HG03442 (cell line): ENCODE measurements at regions not wholly inside any gene's neighbourhood (a gene's known extent, or its start where the extent isn't known, plus 50 kb on each side); places are given as distances from the start of the nearest gene placed in this dataset.
A peak's percentile ranks its signal among the peaks of the same experiment; 100 is the strongest.

Experiments
- ATAC-seq: cut with Tn5 transposase; IDR thresholded peaks from one replicate; pipeline ENCODE4 v1.9.1; 2021; ENCODE audit warnings: mild to moderate bottlenecking, moderate library complexity; ENCODE audit not compliant: unreplicated experiment

DNA sequence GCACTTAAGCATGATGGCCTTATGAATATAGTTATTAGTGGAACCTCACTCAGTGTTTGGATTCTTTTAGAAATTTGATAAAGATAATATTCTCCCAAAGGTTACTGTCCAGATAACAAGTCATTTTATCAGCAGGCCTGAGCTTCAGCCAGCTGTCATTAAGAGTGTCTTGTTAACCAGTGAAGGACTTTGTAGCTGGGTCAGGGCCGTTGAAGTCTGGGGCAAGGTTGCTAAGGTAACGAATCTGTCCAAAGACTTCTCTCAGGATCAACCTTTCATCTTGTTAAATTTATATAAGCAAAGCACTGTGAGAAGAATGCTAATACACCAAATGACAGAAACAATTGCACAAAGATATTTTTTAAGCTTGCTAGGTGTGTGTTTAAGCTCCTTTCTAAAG, 271.3 kb upstream of the TMPO start:
- ATAC-seq, result no peak

DNA sequence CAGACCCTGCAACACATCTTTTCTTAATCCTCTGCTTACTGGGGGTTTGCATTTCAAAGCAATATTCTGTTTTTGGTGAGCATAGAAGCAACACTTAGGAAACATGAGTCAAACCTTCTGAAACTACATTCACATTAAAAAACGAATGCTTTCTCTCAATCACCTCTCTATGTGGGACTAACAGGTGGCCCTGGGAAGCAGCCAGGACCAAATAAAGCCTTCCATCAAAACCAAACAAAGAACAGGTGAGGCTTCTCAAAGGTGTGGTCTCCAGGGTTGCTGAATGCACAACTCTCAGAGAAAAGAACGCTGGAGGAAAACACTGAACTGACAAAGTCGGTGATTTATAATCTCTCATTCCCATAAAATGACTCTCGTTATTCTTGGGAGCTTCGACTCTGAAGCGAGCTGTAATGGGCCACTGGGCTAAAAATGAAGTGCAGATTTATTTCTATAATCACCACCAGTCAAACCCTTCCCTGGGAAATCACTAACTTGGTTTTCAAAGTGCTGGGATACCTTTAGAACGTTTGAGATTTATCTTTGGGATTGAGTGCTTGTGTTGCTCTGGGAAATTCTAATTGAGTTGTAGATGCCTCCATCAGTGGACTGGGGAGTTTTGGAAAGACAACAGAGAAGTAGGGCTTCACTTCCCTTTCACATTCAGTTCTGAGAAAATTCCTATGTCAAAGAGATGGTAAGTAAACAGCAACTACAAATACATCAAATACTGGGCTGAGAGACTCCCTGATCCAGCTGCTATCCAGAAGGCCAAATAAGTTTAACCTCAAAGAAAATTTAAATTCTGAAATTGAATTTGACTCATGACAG, 262.0 kb upstream of the TMPO start:
- no peak for ATAC-seq

DNA sequence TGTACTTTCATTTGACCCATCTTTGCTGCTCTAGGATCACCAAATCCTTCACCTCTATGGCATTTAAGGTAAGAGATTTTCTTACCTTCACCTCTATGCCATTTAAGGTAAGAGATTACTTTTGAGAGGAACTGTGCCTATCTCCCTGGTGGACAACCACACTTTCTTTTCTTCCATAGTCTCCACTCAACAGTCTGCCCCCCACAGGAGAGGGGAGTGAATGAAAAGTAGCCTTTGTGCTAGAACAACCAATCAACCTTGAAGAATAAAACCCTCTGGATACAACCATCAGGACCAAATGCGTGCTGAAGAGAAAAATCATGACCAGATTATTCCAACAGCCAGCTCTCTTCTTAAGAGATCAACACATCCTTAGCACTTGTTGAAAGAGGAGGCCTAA, 258.6 kb upstream of the TMPO start:
- ATAC-seq, result no peak

GRCh38 chr12:98259693-98260092, 255.7 kb upstream of the TMPO start:
- ATAC-seq, result no peak

GRCh38 chr12:98260276-98260675, 255.1 kb upstream of the TMPO start:
- ATAC-seq, result no peak

- no peak for ATAC-seq
Measured at GRCh38 chr12:98262902-98263301, 252.5 kb upstream of the TMPO start.

GRCh38 chr12:98274430-98275130, 240.8 kb upstream of the TMPO start:
- peak; percentile 97 for ATAC-seq

DNA sequence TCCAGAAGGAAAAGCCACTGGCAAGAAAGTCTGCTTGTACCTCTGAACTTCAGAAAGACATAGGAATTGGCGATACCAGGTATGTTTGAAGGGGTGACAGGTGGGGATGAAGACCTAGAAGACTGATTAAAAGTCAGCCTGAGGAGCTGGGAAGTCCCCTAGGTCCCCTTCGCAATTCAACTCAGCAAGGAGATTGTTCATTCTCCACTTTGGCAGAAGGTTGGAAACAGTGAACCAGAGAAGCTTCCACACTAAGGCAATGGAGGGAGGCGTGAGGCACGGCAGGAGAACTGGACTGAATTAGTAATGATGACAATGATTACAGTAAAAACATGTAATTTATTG, 240.3 kb upstream of the TMPO start:
- ATAC-seq, result peak; percentile 33

DNA sequence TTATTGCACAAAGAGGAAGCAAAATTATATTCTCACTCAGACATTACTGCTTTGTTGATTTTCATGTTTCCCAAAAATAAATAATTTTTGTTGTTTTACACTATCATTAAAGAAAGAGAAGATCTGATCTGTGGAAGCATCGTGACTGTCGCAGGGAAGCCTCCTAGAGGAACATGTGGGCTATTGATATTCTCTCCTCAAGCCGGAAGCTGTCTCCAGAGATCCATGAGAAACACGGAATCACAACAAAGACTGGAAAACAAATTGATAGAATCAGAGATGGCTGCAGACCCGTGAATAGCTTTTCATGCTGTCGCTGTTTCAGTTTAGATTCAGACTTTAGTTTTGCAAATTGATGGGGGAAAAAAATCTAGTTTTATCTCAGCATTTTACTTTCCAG, 235.2 kb upstream of the TMPO start:
- no peak for ATAC-seq

DNA sequence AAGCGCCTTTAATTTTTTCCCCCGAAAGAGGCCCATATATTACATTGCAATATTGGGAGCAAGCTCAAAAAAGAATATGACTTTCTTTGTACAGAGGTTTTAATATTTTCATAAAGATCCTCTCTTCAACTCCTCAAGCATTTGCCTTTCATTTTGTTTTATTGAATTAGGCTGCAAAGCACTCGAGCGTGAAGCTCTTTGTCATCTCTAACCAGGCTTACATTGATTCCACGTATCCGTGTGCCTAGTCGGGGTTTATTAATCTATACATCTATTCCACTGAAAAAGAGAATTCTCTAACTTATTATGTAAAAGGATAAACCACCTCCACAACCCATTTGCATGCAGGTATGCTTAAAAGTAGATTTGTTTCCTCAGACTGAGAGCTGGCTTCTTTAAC, 234.8 kb upstream of the TMPO start:
- no peak for ATAC-seq

GRCh38 chr12:98291828-98292227, 223.6 kb upstream of the TMPO start:
- ATAC-seq, result no peak

DNA sequence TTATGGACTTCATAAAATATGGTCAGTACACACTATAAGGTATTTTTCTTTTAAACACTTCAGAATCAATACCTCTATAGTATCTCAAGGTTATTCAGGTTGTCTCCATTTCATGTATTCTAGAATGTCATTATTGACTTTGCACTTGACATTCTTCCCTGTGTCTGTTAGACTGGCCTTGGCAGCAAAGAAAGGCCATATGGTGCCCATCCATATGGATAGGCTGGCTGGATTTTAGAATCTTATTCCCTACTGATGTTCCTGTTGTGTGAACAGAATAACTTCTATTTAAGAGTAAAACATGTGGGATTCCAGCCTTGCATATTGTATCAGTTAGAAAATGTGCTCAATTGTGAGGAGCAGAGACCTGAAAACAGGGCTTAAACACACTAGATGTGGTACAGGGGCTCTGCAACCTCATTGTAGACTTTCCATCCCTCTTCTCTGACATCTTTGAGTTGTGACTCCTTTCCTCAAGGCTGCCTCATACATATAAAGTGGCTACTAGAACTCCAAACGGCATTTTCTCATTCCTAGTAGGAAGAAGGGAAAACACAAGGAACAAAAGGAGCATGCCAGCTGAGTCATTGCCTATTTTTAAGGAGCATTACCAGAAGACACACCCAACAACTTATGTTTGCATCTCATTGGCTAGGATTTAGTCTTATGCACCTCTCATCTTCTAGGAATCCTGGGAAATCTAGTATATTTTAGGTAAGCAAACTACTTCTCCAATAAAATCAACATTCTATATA, 221.2 kb upstream of the TMPO start:
- no peak for ATAC-seq

GRCh38 chr12:98295681-98296080, 219.7 kb upstream of the TMPO start:
- no peak for ATAC-seq

DNA sequence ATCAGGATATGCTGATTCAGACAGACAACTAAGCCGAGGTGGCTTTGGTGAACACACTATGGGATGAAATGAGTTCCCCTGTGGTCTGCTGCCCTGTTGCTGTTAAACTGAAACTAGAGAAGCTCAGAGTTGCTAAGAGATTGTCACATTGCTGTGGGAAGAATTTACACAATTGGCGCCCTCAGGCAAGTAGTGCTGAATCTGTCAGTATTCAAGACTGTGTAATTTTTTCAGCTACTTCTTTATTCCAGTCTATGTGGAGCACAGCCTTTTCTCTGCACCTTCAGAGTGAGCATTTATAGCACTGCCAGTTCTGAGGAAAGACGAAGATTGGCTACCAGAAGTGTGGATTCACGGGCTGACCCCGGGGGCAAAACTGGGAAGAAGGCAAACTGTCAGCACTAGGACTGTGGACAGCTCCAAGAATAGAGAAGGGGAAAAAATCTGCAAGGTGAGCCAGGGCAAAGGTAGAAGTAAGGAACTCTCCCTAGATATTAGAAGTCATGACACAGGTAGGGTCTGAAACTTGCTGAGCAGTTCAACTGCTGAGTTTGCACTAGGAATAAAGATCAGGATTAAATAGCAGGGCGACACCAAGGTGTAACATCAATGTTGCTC, 218.8 kb upstream of the TMPO start:
- ATAC-seq, result no peak

DNA sequence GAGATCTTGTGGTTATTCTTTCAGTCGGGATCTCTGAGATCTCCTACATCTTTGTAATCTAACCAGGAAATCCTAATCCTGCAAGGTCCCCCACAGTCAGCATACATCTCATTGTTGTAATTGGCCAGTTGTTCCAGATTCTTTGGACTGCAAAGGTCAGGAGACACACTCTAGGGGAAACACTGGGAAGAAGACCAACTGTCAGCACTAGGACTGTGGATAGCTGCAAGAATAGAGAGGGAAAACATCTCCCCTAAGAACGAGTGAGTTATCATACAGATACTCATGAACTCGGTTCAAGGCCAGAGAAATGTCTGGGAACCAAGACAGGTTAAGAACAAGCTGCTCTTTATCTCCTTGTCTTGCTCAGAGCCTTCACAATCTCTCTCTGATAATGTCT, 217.9 kb upstream of the TMPO start:
- ATAC-seq, result no peak

DNA sequence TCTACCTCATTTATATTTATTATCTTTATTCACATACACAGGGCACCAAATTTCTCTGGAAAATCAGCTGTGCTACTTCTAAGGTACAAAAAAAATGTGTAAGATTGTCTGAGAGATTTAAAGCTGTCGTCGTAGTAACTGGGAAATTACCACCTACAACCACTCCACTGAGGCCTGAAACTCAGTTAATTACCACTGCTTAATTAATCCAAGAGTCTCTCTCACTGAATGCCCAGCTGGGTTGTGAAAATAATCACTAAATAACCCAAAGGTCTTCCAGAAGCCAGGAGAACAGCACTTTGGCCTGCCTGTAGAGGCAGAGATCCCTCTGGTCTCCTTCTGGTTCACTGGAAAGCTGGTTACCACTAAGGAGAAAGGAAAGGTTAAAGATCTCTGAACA, 207.2 kb upstream of the TMPO start:
- ATAC-seq, result no peak

- ATAC-seq, result no peak
Measured at GRCh38 chr12:98317939-98318899, 197.2 kb upstream of the TMPO start.

DNA sequence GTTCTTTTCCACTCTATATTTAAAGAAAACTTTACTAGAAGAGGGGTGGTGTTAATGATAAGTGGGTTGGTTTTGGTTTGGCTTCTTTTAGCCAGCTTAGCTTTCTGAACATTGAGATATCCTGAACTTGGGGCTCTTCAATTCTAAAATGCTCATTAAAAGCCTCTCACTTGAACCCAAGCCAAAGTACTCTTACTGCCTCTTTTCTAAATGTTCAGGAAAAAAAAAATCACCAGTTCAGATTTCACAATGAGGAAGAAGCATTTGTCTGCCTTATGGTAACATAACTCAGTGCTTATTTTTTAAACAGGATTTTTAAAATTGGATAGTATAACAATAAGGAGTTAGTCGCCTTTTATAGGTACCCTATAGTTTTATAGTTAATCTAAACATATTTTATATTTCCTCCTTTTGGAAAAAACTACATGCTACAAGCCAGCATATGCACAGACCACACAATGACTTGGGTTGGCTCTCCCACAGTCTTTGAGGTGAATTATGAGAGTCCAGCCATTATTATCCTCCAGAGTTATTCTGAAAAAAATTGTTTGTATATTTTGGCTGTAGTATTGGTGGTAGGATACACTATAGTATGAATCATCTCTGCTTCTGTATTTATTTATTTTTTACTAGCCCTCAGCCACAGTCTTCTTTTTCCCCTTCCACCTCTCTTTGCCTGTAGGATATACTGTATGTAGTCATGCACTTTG, 195.5 kb upstream of the TMPO start:
- no peak for ATAC-seq

- no peak for ATAC-seq
Measured at GRCh38 chr12:98325003-98325402, 190.4 kb upstream of the TMPO start.

- no peak for ATAC-seq
Measured at GRCh38 chr12:98328467-98328866, 186.9 kb upstream of the TMPO start.
